ENCODE measurements at regions not wholly inside any gene's neighbourhood (a gene's known extent, or its start where the extent isn't known, plus 50 kb on each side); places are given as distances from the start of the nearest gene placed in this dataset.

- TF ChIP-seq FOS (IDR thresholded peaks at IDR 0.05; ENCODE audit: borderline replicate concordance, extremely low read depth, insufficient read length) (no peak), CTCF (IDR thresholded peaks at IDR 0.05 in 2 of 3, conservative IDR thresholded peaks at IDR 0.05 in 1 of 3; ENCODE audit: control insufficient read depth in 2 of 3, extremely low read depth in 1 of 3, insufficient read depth in 1 of 3, low read depth in 3 of 3, low read length in 3 of 3) (no peak), JUNB (IDR thresholded peaks at IDR 0.05) (no peak), REST (IDR thresholded peaks at IDR 0.05; ENCODE audit: low read depth, low read length) (no peak), BCL3 (IDR thresholded peaks at IDR 0.05; ENCODE audit: borderline replicate concordance, insufficient read depth, low read depth, low read length, poor library complexity, severe bottlenecking) (no peak), ZNF384 (IDR thresholded peaks at IDR 0.05; ENCODE audit: borderline replicate concordance, low read depth, low read length) (no peak), NFYB (IDR thresholded peaks at IDR 0.05; ENCODE audit: insufficient read depth, low read depth, low read length) (no peak), MYC (IDR thresholded peaks at IDR 0.05; ENCODE audit: insufficient read depth, insufficient read length, insufficient replicate concordance, low read length, severe bottlenecking) (no peak), USF2 (IDR thresholded peaks at IDR 0.05; ENCODE audit: borderline replicate concordance, low read depth, low read length) (no peak), CEBPB (IDR thresholded peaks at IDR 0.05; ENCODE audit: borderline replicate concordance in 1 of 2, low read depth in 2 of 2, low read length in 2 of 2) (no peak), KAT2A (conservative IDR thresholded peaks at IDR 0.05; ENCODE audit: control insufficient read depth, low read depth, low read length) (no peak), SP1 (IDR thresholded peaks at IDR 0.05; ENCODE audit: low read depth, low read length) (no peak), ESRRA (IDR thresholded peaks at IDR 0.05; ENCODE audit: low read length) (no peak)
Observed at GRCh38 chr10:75304313-75304712, 68.6 kb upstream of the COMTD1 start.

Measured in GM12878 (cell line).